ENCODE measurements at regions not wholly inside any gene's neighbourhood (a gene's known extent, or its start where the extent isn't known, plus 50 kb on each side); places are given as distances from the start of the nearest gene placed in this dataset.

DNA sequence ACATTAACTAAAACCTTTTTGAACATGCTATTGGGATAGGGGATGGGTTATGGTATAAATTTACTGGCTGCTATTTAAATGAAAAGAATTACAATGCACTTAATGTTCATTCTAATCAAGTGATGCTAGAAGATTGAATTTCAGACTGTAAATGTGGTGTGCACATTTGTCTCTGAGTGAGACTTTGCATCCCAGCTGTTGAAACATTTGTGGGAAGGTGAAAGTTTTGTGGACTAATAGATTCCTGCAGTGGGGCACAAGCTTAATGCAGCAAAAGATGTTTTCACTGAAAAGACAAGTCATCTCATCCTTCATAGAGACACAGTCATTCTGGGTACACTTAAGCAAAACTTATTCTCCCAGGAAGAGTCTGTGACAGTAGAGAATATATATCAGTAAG lies 323.6 kb downstream of the NFIB start:
- no peak for DNase-seq

DNA sequence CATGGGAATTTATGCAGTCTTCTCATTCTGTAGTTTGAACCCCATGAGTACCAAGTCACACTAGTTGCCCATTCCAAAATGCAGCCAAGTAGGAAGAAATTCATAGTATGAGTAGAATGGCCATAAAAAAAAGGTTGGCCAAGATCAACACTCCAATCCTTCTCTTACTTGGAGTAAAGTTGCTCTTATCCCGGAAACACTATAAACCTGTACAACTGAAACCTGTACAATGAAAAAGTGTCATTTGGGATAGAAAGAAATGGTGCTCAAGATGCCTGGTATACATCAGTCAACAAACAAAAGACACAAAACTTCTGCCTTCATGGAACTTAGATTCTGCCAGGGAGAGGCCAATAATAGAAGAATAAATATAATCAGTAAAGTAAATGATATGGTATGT lies 325.0 kb downstream of the NFIB start:
- DNase-seq, result no peak

DNA sequence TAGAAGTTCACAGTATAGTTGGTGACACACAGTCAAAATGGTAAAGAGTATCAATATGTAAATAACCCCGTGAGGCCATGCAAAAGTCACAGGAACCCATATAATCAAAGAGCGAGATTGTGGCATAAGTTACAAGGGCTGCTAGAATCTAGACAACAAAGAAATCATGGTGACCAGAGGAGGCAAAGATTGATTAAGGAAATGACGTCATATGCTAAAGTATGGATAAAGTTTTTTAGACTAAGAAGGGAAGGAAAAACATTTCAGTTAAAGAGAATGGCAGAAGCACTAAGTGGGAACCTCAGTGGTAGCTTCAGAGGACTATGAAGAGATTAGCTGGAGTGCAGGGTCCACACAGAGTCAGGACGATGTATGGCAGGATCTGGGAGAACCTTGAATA lies 330.3 kb downstream of the NFIB start:
- DNase-seq, result no peak

DNA sequence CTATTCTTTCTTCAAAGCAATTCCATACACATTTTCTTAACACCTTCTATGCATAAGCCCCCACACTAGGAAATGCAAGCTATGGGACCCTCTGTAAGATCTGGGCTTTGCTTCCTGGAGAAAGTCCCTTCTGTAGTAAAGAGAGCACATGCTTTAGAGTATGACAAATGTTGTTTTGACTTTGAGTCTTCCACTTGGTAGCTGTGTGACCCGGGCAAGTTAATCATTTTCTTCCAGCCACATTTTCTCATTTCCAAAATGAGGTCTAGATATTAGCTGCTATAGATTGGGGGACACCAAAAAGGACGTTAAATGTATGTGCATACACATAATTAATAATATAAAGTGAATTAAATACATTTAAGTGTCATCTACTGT lies 334.0 kb downstream of the NFIB start:
- DNase-seq, result no peak

GRCh38 chr9:13975611-13976290 lies 338.2 kb downstream of the NFIB start:
- DNase-seq, result no peak

DNA sequence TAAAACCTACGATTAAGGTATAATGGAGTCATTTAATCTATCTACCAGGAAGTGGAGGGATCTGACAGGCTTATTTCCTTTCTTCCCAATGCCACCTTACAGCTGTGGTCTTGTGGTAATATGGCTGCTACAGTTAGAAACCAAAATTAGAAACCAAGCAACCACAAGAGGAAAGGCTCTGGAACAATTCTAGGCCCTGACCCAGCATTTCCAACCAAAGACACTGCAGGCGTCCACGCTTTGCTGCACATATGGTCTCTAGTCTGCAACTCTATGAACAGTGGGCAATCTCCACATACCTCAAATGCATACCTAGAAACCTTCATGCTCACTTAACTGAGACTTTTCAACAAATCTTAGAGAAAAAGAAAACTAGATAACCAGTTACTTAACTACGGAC lies 339.1 kb downstream of the NFIB start:
- no peak for DNase-seq

- no peak for DNase-seq
Measured at GRCh38 chr9:13971966-13972655, 341.8 kb downstream of the NFIB start.

DNA sequence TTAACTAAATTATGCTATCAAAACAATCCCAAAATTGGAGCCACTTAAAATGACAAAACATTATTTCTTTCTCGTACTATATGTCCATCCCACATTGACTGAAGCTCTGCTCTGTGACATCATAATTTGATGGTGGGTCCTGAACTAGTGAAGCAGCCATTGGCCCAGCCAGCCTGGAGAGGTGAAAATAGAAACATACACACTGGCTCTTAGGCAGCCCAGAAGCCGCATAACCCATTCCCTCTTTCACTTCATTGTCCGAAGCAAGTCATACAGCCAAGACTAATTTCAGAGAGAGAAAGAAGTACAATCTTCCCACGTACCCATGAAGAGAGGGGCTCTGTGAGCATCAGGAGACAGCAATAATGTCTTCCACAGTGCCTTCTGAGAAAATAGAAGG lies 342.5 kb downstream of the NFIB start:
- no peak for DNase-seq

DNA sequence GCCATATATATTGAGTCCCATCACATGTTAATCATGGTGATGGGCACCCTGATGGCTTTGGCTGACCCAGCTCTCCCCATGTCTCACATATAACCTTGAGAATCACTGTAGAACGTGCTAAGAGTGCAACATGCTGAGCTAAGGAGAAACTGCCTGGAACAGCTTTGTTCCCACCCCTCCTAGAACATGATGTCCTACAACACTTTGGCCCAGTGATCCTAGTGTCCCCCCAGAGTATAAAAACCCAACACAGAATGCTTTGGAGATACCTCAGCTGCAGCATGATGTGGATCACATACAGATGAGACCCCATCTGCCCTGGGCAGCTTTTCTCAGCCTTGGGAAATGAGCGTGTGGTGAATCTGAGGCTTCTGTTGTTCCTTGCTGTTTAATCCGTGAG lies 343.5 kb downstream of the NFIB start:
- DNase-seq, result no peak

- DNase-seq, result no peak
Measured at GRCh38 chr9:13970018-13970417, 343.9 kb downstream of the NFIB start.

DNA sequence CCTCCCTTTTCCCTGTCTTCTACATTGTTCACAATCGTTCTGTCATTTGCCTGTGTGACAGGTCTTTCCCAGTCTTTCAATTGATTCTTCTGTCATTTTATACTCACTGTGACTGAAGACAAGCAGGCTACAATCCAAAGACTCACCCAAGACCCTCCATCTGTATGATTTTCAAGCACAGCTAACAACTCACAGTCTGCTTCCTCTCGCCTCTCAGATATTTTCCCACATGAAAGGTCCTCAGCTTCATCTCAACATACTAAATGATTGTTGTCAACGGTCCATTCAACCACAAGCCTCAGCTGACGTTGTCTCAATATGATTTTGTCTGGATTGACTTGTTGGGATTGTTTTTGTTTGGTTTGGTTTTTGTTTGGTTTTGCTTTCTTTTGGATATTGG lies 346.5 kb downstream of the NFIB start:
- no peak for DNase-seq

DNA sequence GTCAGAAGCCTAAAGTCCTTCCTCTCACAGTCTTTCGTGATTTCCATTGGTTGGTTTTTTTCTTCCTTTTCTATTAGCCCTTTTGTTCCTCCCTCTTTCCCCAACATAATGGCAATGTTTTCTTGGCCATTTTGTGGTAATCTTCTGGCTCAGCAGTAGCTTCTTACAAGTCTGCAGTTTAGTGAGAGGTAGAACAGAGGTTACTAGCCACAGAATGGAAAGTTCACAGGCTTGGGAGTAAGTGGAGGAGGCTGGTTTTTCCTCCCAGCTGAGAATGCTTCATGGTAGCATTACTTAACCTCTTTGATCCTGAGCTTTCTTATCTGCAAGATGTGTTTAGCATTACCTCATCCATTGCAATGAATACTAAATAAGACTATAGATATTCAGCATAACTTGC lies 346.9 kb downstream of the NFIB start:
- no peak for DNase-seq

DNA sequence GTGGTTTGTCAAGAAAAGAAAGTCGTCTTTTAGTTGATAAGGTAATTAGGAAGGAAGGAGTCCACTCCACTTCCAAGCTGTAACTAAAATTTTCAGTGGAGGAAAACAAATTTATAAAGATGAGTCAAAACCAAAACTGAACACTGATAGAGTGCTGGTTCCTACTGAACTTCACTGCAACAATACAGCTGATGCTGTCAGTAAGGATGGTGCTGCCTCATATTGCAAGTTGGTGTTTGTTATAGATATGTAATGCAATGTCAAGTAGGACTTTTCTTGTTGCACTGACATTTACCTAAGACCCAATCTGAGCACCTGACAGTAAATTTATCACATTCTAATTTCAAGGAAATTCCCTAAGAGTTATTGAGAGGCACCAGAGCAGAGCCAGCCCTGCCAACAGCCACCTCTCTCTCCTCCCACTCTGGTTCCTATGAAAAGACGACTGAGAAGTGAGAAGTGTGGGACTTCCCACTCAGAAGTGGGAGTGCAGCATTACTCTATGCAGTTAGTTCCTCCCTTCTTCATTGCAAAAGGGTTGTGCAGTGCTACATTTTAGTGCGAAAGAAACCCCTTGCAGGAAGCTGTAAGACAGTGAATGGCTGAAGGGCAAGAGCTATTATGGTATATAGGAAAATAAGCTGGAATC lies 350.8 kb downstream of the NFIB start:
- no peak for DNase-seq

DNA sequence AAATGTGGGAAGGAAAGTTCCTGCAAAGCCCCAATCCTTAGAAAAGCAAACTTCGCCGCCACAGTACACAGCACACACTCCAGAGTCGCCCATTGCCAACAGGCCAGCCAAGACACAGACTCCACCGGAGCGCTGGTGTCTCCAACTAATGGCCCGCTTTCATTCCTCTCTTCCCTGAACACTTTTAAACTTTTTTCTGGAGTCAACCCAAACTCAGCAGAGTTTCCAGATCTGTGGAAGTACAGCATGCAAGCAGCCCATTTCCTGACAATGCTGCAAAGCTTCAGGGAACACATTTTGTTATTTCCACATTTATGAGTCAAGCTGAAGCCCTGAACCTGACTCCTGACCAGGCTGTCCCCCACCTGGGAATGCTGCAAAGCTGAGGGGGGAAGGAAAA lies 351.9 kb downstream of the NFIB start:
- DNase-seq, result no peak

DNA sequence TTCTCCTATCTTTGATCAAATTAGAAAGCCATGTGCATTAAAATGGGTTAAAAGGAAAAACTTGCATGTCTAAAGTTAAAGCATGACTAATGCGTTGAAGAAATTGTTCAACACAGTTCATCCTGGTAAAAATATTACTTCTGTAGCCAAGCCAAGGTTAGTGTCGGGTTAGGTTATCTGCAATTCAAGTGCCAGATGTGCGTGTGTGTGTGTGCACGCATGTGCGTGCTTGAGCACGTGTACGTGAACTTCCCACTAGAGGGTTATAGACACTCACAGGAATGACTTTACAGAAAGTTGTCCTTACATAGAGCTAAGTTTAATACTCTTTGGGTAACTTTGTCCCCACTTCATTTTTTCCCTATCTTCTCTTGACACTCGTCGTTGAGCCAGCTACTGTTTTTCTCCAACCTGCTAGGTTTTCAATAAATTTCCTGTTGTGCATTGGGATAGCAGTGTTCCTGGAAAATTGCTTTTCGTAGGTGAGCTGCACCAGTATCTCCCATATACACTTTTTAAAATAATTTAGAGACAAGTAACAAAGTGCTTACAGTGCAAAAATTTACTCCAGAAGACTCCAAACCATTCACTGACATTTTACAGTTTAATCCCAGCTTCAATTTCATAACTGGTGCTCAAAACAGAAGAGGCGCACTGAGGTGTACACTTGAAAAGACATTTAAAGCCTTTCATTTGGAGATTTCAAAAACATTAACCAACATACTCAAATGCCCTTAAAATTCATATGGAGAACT lies 353.8 kb downstream of the NFIB start:
- no peak for DNase-seq

DNA sequence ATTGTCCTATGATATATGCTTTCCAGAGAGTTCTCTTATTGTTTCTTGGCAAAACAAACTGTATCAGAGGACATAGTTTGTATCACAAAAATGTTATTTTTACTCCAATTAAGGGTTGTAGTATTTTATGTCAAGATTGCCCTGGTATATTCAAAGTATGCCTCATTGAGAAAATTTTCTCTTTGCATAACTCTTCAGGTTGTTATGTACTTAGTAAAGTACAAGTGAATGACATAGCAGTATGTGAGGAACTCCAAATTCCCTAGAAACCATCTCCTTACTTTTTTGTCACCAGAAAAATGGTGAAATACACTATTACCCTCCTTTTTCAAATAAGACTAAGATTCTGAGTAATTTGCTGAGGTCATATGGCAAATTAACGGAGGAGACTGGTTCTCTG lies 355.3 kb downstream of the NFIB start:
- no peak for DNase-seq

GRCh38 chr9:13957089-13957488 lies 356.9 kb downstream of the NFIB start:
- no peak for DNase-seq

DNA sequence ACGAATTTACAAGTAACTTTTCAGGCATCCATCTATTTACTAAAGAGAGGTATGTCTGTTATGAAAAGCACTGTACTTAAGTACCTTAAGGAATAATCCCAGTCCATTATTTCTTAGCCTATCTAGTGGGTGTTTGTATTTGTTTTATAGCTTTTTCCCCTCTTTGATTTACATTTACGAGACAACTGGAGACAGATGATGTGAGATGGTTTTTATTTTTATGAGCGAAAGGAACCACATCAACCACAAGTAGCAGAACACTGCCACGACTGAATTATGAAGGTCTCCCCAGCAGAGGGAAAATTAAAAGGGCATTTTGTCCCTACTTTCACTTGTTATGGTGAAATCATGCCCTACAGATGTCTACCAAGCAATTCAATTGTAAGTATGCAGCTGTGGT lies 357.8 kb downstream of the NFIB start:
- no peak for DNase-seq

GRCh38 chr9:13952906-13953305 lies 361.0 kb downstream of the NFIB start:
- no peak for DNase-seq

GRCh38 chr9:13948037-13948436 lies 365.9 kb downstream of the NFIB start:
- no peak for DNase-seq

GRCh38 chr9:13943176-13943575 lies 370.8 kb downstream of the NFIB start:
- DNase-seq, result no peak

- DNase-seq, result no peak
Measured at GRCh38 chr9:13942695-13943094, 371.2 kb downstream of the NFIB start.

DNA sequence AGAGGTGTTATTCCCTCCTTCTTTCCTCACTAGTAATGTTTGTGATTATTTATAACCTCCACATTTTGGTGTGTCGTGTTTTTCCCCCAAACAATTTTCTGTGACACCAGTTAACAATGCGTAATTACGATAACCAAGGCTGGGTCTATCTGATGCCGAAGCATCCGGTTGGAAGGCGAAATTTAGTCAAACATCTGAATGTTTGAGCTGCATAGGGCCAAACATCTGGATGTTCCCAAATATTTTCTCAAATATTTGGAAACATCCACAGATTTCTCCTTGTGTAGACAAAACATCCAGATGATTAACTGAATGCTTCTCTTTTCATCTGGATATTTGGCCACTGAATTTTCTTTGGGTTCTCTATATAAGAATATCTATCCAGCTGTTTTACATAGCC lies 371.7 kb downstream of the NFIB start:
- DNase-seq, result no peak

DNA sequence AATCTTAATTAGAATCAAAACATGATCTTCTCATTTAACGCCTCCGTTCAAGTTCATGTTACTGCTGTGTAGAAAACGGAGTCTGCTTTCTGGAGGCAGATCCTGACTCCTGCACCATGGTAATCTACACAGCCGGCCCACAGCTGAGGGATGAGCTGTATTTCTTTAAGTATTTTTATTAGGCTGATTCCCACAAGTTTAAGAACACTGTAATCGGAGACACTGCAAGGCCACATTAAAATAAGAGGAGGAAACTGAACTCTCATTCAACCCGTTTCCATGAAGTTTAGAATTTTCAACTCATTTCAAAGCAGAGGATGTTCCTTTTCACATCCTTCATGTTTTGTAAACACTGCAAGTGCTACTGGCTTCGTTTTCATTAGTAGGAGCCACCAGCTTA lies 372.2 kb downstream of the NFIB start:
- no peak for DNase-seq

All from SHP77 treated with DMSO at 0.1 percent for 48 hours (cell line).